CD4-positive, alpha-beta T cell (primary cell): ENCODE measurements at regions not wholly inside any gene's neighbourhood (a gene's known extent, or its start where the extent isn't known, plus 50 kb on each side); places are given as distances from the start of the nearest gene placed in this dataset.
"Not testable (repeated sequence)": the region's sequence is repeated elsewhere in the genome, so short reads cannot be mapped to it uniquely, and the experiment has no call there.

ENCODE experiments used
- ATAC-seq: fragments of 200-7000 bp; cut with Tn5 transposase; one replicate; pipeline ENCODE4 v1.10.0; 2022; ENCODE audit warnings: mild to moderate bottlenecking; ENCODE audit not compliant: poor library complexity
- CTCF ChIA-PET: fragments of 350-600 bp; sonication (Branson Sonifier 250); formaldehyde crosslinking; loops from one replicate; lab custom pipeline; 2021; ENCODE audit warnings: antibody characterized with exemption, inconsistent platforms; lab: Charles Lee
- POLR2A ChIA-PET: fragments of 350-600 bp; sonication (Branson Sonifier 250); formaldehyde crosslinking; loops from one replicate; lab custom pipeline; 2021; ENCODE audit warnings: antibody characterized with exemption, inconsistent platforms; lab: Charles Lee
- DNase-seq, 14 experiments: peaks; one replicate each; pipeline ENCODE4 v3.0.0-alpha.2; 2013 to 2020; ENCODE audit warnings: mixed read lengths in 2 of 14
- H3K27ac ChIP-seq, 2 donors: one replicate each; pipeline versions ENCODE4 v1.5.1 to v1.7.0; 2013; ENCODE audit warnings: low read length in 2 of 2, low read depth in 1 of 2, mild to moderate bottlenecking in 1 of 2
- H3K27me3 ChIP-seq, 2 experiments: 1 replicate in 1 of 2; 2 replicates in 1 of 2; pipeline versions ENCODE4 v1.6.1 to v1.7.0; 2013; ENCODE audit warnings: low read length in 2 of 2, control low read depth in 1 of 2, mild to moderate bottlenecking in 1 of 2, moderate library complexity in 1 of 2; ENCODE audit not compliant: insufficient read depth in 2 of 2, control insufficient read depth in 1 of 2
- H3K36me3 ChIP-seq: one replicate; pipeline ENCODE4 v1.6.1; 2013; ENCODE audit warnings: low read length, control low read depth; ENCODE audit not compliant: insufficient read depth
- H3K4me1 ChIP-seq: one replicate; pipeline ENCODE4 v1.6.1; 2013; ENCODE audit warnings: low read length, control low read depth; ENCODE audit not compliant: insufficient read depth
- H3K4me3 ChIP-seq: one replicate; pipeline ENCODE4 v1.5.1; 2013; ENCODE audit warnings: mild to moderate bottlenecking, low read length, moderate library complexity
- H3K9me3 ChIP-seq, 2 experiments: 1 replicate in 1 of 2; 2 replicates in 1 of 2; pipeline versions ENCODE4 v1.6.1 to v1.7.0; 2013; ENCODE audit warnings: low read length in 2 of 2, mild to moderate bottlenecking in 2 of 2, control low read depth in 1 of 2, moderate library complexity in 1 of 2; ENCODE audit not compliant: control insufficient read depth in 1 of 2, insufficient read depth in 1 of 2
- H3K27ac Mint-ChIP-seq: one replicate; pipeline ENCODE4 v1.8.0; 2020; ENCODE audit warnings: mixed read lengths
- H3K27me3 Mint-ChIP-seq: one replicate; pipeline ENCODE4 v1.8.0; 2021; ENCODE audit warnings: mixed read lengths
- H3K36me3 Mint-ChIP-seq: one replicate; pipeline ENCODE4 v1.8.0; 2021; ENCODE audit warnings: low read depth, mixed read lengths
- H3K4me1 Mint-ChIP-seq: one replicate; pipeline ENCODE4 v1.8.0; 2021; ENCODE audit warnings: low read depth, mixed read lengths
- H3K4me3 Mint-ChIP-seq: one replicate; pipeline ENCODE4 v1.8.0; 2020; ENCODE audit warnings: mild to moderate bottlenecking, mixed read lengths
- H3K9me3 Mint-ChIP-seq: one replicate; pipeline ENCODE4 v1.8.0; 2020; ENCODE audit warnings: mixed read lengths
- CTCF ChIP-seq: fragments of 200-600 bp; IDR thresholded peaks from one replicate; pipeline ENCODE4 v1.8.0; 2022; ENCODE audit warnings: antibody characterized with exemption, mild to moderate bottlenecking
- intact Hi-C, 2 experiments: fragments of 100-400 bp; cut with DNase I in 1 of 2; cut with micrococcal nuclease in 1 of 2; formaldehyde crosslinking; loops; one replicate each; pipeline versions ENCODE4 v1.15.1 to v1.9.0; 2023 to 2025; cut with DNase I, micrococcal nuclease

GRCh38 chr6:167669553-167669849 lies 157.2 kb upstream of the AFDN start:
- Mint-ChIP-seq H3K36me3 (no peaks in the 10 kb centered on the region), H3K4me1 (no peaks in the 10 kb centered on the region), H3K27me3 (peaks cover 14% of the 10 kb centered on the region), H3K4me3 (no peak overlapping the region), H3K27ac (no peak overlapping the region), H3K9me3 (peaks cover 6% of the 10 kb centered on the region)
- Histone ChIP-seq H3K27ac (no peak overlapping the region), H3K36me3 (no peaks in the 10 kb centered on the region), H3K4me3 (no peak overlapping the region), H3K4me1 (no peaks in the 10 kb centered on the region), H3K9me3 (peaks cover 0 to 26% of the 10 kb centered on the region in 2 experiments), H3K27me3 (no peaks in the 10 kb centered on the region)
- intact Hi-C loops = no loop called here
- CTCF ChIA-PET = no interaction called here
- POLR2A ChIA-PET = no interaction called here
- no peak for TF ChIP-seq CTCF
- ATAC-seq (no peak), DNase-seq (no peak)

- CTCF ChIA-PET = no interaction called here
Measured at GRCh38 chr6:167669870-167670802, 156.6 kb upstream of the AFDN start.

GRCh38 chr6:167670938-167671338 lies 155.8 kb upstream of the AFDN start:
- POLR2A ChIA-PET = no interaction called here
- no peaks in the 10 kb centered on the region for H3K36me3 Mint-ChIP-seq

More at GRCh38 chr6:167669870-167670802, 156.6 kb upstream of the AFDN start:
- no peak overlapping the region for H3K27ac Mint-ChIP-seq
- Histone ChIP-seq H3K27ac (no peak overlapping the region), H3K4me1 (no peaks in the 10 kb centered on the region), H3K4me3 (no peak overlapping the region), H3K36me3 (no peaks in the 10 kb centered on the region), H3K9me3 (peaks cover 0 to 26% of the 10 kb centered on the region in 2 experiments), H3K27me3 (no peaks in the 10 kb centered on the region)
- DNase-seq = no peak
- POLR2A ChIA-PET = no interaction called here
- peaks cover 19% of the 10 kb centered on the region for H3K27me3 Mint-ChIP-seq
- intact Hi-C loops = no loop called here
- no peaks in the 10 kb centered on the region for H3K4me1 Mint-ChIP-seq
- H3K4me3 Mint-ChIP-seq = no peak overlapping the region
- no peak for ATAC-seq
- TF ChIP-seq CTCF = no peak
- peaks cover 6% of the 10 kb centered on the region for H3K9me3 Mint-ChIP-seq
- H3K36me3 Mint-ChIP-seq = no peaks in the 10 kb centered on the region

GRCh38 chr6:167671379-167671976 lies 155.2 kb upstream of the AFDN start:
- POLR2A ChIA-PET, H3K4me3 Mint-ChIP-seq, DNase-seq, H3K36me3 Mint-ChIP-seq, H3K27ac ChIP-seq, H3K36me3 ChIP-seq, intact Hi-C loops, CTCF ChIA-PET, ATAC-seq, H3K4me1 Mint-ChIP-seq, H3K27ac Mint-ChIP-seq, H3K4me1 ChIP-seq, H3K9me3 Mint-ChIP-seq, H3K4me3 ChIP-seq: not testable (repeated sequence)
- peaks cover 6 to 10% of the 10 kb centered on the region in 2 experiments for H3K27me3 ChIP-seq
- peaks cover 32% of the 10 kb centered on the region for H3K27me3 Mint-ChIP-seq
- peaks cover 0 to 26% of the 10 kb centered on the region in 2 experiments for H3K9me3 ChIP-seq

More at GRCh38 chr6:167670938-167671338, 155.8 kb upstream of the AFDN start:
- DNase-seq (no peak), ATAC-seq (no peak)
- Histone ChIP-seq H3K9me3 (peaks cover 0 to 26% of the 10 kb centered on the region in 2 experiments), H3K4me3 (no peak overlapping the region), H3K27ac (no peak overlapping the region), H3K36me3 (no peaks in the 10 kb centered on the region), H3K27me3 (peaks cover 2 to 5% of the 10 kb centered on the region in 2 experiments), H3K4me1 (no peaks in the 10 kb centered on the region)
- H3K9me3 Mint-ChIP-seq = peaks cover 6% of the 10 kb centered on the region
- H3K27me3 Mint-ChIP-seq = peaks cover 26% of the 10 kb centered on the region
- H3K27ac Mint-ChIP-seq = no peak overlapping the region
- no peak overlapping the region for H3K4me3 Mint-ChIP-seq
- CTCF ChIA-PET = no interaction called here
- intact Hi-C loops = no loop called here
- no peaks in the 10 kb centered on the region for H3K4me1 Mint-ChIP-seq
- TF ChIP-seq CTCF = no peak
